ENCODE measurements at regions not wholly inside any gene's neighbourhood (a gene's known extent, or its start where the extent isn't known, plus 50 kb on each side); places are given as distances from the start of the nearest gene placed in this dataset.

- TF ChIP-seq CTCF (IDR thresholded peaks at IDR 0.05; ENCODE audit: poor library complexity, severe bottlenecking) (no peak), POLR2AphosphoS5 (IDR thresholded peaks at IDR 0.05) (no peak), EP300 (conservative IDR thresholded peaks at IDR 0.05; ENCODE audit: poor library complexity, severe bottlenecking) (no peak)
Observed at GRCh38 chr5:92962752-92963151, 618.3 kb downstream of the NR2F1-AS1 start.
